SK-N-SH (cell line): ENCODE measurements at regions not wholly inside any gene's neighbourhood (a gene's known extent, or its start where the extent isn't known, plus 50 kb on each side); places are given as distances from the start of the nearest gene placed in this dataset.

Experiments
- CTCF ChIA-PET: fragments of 300-600, 350-600 bp; formaldehyde crosslinking; extraction: SDS; loops from one replicate; lab custom pipeline; 2021; lab: Yijun Ruan, JAX
- POLR2A ChIA-PET: fragments of 350-600 bp; sonication (Branson Sonifier 250); formaldehyde crosslinking; extraction: SDS; loops from one replicate; lab custom pipeline; 2020; ENCODE audit warnings: antibody characterized with exemption, inconsistent platforms; lab: Yijun Ruan, JAX
- DNase-seq: peaks from one replicate; pipeline ENCODE4 v3.0.0; 2012
- H2AFZ ChIP-seq: fragments of 200-600 bp; sonication (generic); 2 replicates; pipeline ENCODE4 v1.8.1; 2016; ENCODE audit warnings: antibody characterized with exemption, mild to moderate bottlenecking, low read depth
- H3F3A ChIP-seq: fragments of 200-600 bp; sonication (generic); replicated peaks from 2 replicates; pipeline ENCODE3; 2016; ENCODE audit warnings: antibody characterized with exemption, mild to moderate bottlenecking; ENCODE audit not compliant: insufficient read depth
- H3K27ac ChIP-seq, 2 experiments: fragments of 200-500 bp in 1 of 2; fragments of 200-600 bp in 1 of 2; sonication (Bioruptor generic) in 1 of 2; sonication (generic), shearing (Covaris generic) in 1 of 2; 2 replicates each; pipeline versions ENCODE4 v1.5.1 to v1.6.1; 2014 to 2016; ENCODE audit warnings: low read depth in 2 of 2, inconsistent platforms in 1 of 2, low read length in 1 of 2, mild to moderate bottlenecking in 1 of 2, mixed read lengths in 1 of 2
- H3K27me3 ChIP-seq: fragments of 200-600 bp; sonication (generic), shearing (Covaris generic); 2 replicates; pipeline ENCODE4 v1.6.1; 2016; ENCODE audit warnings: mixed run types; ENCODE audit not compliant: insufficient read depth
- H3K36me3 ChIP-seq, 2 experiments: fragments of 200-500 bp in 1 of 2; fragments of 200-600 bp in 1 of 2; sonication (Bioruptor generic) in 1 of 2; sonication (generic) in 1 of 2; replicated peaks in 1 of 2; 2 replicates each; pipeline versions ENCODE3 to v1.5.1; 2014 to 2016; ENCODE audit warnings: low read length in 1 of 2, mild to moderate bottlenecking in 1 of 2; ENCODE audit not compliant: insufficient read depth in 2 of 2, control insufficient read depth in 1 of 2
- H3K4me1 ChIP-seq, 2 experiments: fragments of 200-500 bp in 1 of 2; fragments of 200-600 bp in 1 of 2; sonication (Bioruptor generic) in 1 of 2; sonication (generic), shearing (Covaris generic) in 1 of 2; 2 replicates each; pipeline versions ENCODE4 v1.5.1 to v1.6.1; 2014 to 2016; ENCODE audit warnings: low read depth in 1 of 2, low read length in 1 of 2, mixed run types in 1 of 2; ENCODE audit not compliant: insufficient read depth in 2 of 2, control insufficient read depth in 1 of 2
- H3K4me2 ChIP-seq: fragments of 200-600 bp; sonication (generic), shearing (Covaris generic); 2 replicates; pipeline ENCODE4 v1.6.1; 2017; ENCODE audit warnings: mixed run types
- H3K4me3 ChIP-seq, 2 experiments: fragments of 200-500 bp in 1 of 2; fragments of 200-600 bp in 1 of 2; sonication (Bioruptor generic) in 1 of 2; sonication (generic), shearing (Covaris generic) in 1 of 2; 2 replicates each; pipeline versions ENCODE4 v1.5.1 to v1.8.1; 2014 to 2016; ENCODE audit warnings: low read depth in 2 of 2, inconsistent platforms in 1 of 2, low read length in 1 of 2, mild to moderate bottlenecking in 1 of 2, mixed read lengths in 1 of 2, moderate library complexity in 1 of 2
- H3K79me2 ChIP-seq: fragments of 200-600 bp; sonication (generic); 2 replicates; pipeline ENCODE4 v1.8.1; 2017; ENCODE audit warnings: mild to moderate bottlenecking; ENCODE audit not compliant: insufficient read depth
- H3K9ac ChIP-seq: fragments of 200-600 bp; sonication (generic); 2 replicates; pipeline ENCODE4 v1.6.1; 2017; ENCODE audit warnings: mixed run types
- H3K9me2 ChIP-seq: fragments of 200-600 bp; sonication (generic); 2 replicates; pipeline ENCODE4 v1.6.1; 2017; ENCODE audit warnings: mixed run types
- H3K9me3 ChIP-seq: fragments of 200-600 bp; sonication (generic); 2 replicates; pipeline ENCODE4 v1.6.1; 2017; ENCODE audit warnings: mixed run types, mild to moderate bottlenecking, moderate library complexity
- H4K20me1 ChIP-seq: fragments of 200-600 bp; sonication (generic); 2 replicates; pipeline ENCODE4 v1.6.1; 2017; ENCODE audit warnings: mild to moderate bottlenecking, mixed run types; ENCODE audit not compliant: insufficient read depth
- CHD2 ChIP-seq: fragments of 150-350 bp; IDR thresholded peaks from 2 replicates; pipeline ENCODE4 v1.6.1; 2018; ENCODE audit warnings: low read length; ENCODE audit not compliant: partially characterized antibody
- ELF1 ChIP-seq: IDR thresholded peaks from 2 replicates; pipeline ENCODE4 v1.4.0; 2012
- FOXJ3 ChIP-seq: sonication (generic); formaldehyde crosslinking; IDR thresholded peaks from 2 replicates; pipeline ENCODE4 v1.5.1; 2020; ENCODE audit warnings: mild to moderate bottlenecking, missing genetic modification reagents
- FOXM1 ChIP-seq: IDR thresholded peaks from 2 replicates; pipeline ENCODE4 v1.4.0; 2012; ENCODE audit warnings: low read depth, mild to moderate bottlenecking
- GABPA ChIP-seq: IDR thresholded peaks from 2 replicates; pipeline ENCODE4 v1.4.0; 2012; ENCODE audit warnings: low read depth, mild to moderate bottlenecking
- JUND ChIP-seq: IDR thresholded peaks from 2 replicates; pipeline ENCODE4 v1.4.0; 2012
- MEF2A ChIP-seq: IDR thresholded peaks from 2 replicates; pipeline ENCODE4 v1.4.0; 2012; ENCODE audit warnings: low read depth, borderline replicate concordance
- MXI1 ChIP-seq: IDR thresholded peaks from 2 replicates; pipeline ENCODE4 v1.6.1; 2012; ENCODE audit warnings: mild to moderate bottlenecking, low read depth, low read length, improper control_type of control experiment
- POLR2AphosphoS5 ChIP-seq: IDR thresholded peaks from 2 replicates; pipeline ENCODE4 v1.6.1; 2012; ENCODE audit warnings: low read depth, low read length
- RAD21 ChIP-seq: IDR thresholded peaks from 2 replicates; pipeline ENCODE4 v1.6.1; 2012; ENCODE audit warnings: mild to moderate bottlenecking, low read length
- RFX5 ChIP-seq: IDR thresholded peaks from 2 replicates; pipeline ENCODE4 v1.6.1; 2012; ENCODE audit warnings: mild to moderate bottlenecking, improper control_type of control experiment, low read length
- RXRA ChIP-seq: IDR thresholded peaks from 2 replicates; pipeline ENCODE4 v1.4.0; 2012; ENCODE audit warnings: low read depth, mild to moderate bottlenecking, borderline replicate concordance
- SIN3A ChIP-seq: IDR thresholded peaks from 2 replicates; pipeline ENCODE4 v1.6.1; 2012; ENCODE audit warnings: low read depth, mild to moderate bottlenecking, low read length, moderate library complexity, borderline replicate concordance
- SMC3 ChIP-seq: IDR thresholded peaks from 2 replicates; pipeline ENCODE4 v1.6.1; 2012; ENCODE audit warnings: low read depth, low read length, improper control_type of control experiment
- TCF12 ChIP-seq: IDR thresholded peaks from 2 replicates; pipeline ENCODE4 v1.4.0; 2012
- TEAD4 ChIP-seq: IDR thresholded peaks from 2 replicates; pipeline ENCODE4 v1.4.0; 2012; ENCODE audit warnings: mild to moderate bottlenecking, borderline replicate concordance; ENCODE audit not compliant: insufficient read depth
- YY1 ChIP-seq: IDR thresholded peaks from 2 replicates; pipeline ENCODE4 v1.4.0; 2012; ENCODE audit warnings: low read depth, mild to moderate bottlenecking
- WGBS: methylation state at CpG from one replicate; pipeline ENCODE4 v1.1.6; 2017; ENCODE audit warnings: low lambda C conversion rate; 5-methylcytosine and 5-hydroxymethylcytosine counted together
- TF ChIP-seq, protein P1 (sequence below): fragments of 150-350 bp; IDR thresholded peaks from 2 replicates; pipeline ENCODE4 v1.6.1; 2017; ENCODE audit warnings: antibody characterized with exemption, low read length, low read depth, borderline replicate concordance
- TF ChIP-seq, protein P2 (sequence below): IDR thresholded peaks from 2 replicates; pipeline ENCODE4 v1.4.0; 2012; ENCODE audit warnings: low read depth
- TF ChIP-seq, protein P3 (sequence below): fragments of 200-600 bp; sonication (generic); IDR thresholded peaks from 2 replicates; pipeline ENCODE4 v1.6.1; 2017; ENCODE audit warnings: antibody characterized with exemption, mild to moderate bottlenecking, moderate library complexity
- TF ChIP-seq, protein P4 (sequence below): IDR thresholded peaks from 2 replicates; pipeline ENCODE4 v1.4.0; 2012; ENCODE audit warnings: low read depth, borderline replicate concordance
- TF ChIP-seq, protein P5 (sequence below): fragments of 150-350 bp; IDR thresholded peaks from 2 replicates; pipeline ENCODE4 v1.6.1; 2016; ENCODE audit warnings: mild to moderate bottlenecking, low read depth, low read length
- TF ChIP-seq, protein P6 (sequence below): IDR thresholded peaks from 2 replicates; pipeline ENCODE4 v1.4.0; 2012; ENCODE audit warnings: low read depth, borderline replicate concordance

DNA sequence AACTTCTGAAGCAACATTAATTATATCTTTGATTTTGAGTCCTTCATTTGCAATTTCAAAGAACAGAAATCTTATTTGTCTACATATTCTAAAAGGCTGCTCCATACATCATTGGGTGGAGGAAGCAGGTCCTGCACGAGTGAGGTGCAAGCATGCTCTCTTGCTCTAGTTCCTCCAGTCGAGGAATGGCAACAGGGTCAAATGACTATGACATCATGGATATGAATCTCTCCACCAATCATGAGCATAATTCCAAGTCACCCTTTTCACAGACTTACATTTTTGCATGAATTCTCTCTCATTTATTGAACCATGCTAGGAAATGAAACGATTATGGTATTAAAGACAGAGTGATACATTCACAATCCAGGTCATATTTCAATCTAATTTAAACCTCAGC lies 608.8 kb upstream of the SOX11 start:
- Histone ChIP-seq H3K27ac (no peak overlapping the region), H3K4me1 (no peaks in the 10 kb centered on the region), H3K9me3 (peaks cover 12% of the 10 kb centered on the region; the same call in 1 of the 2 replicates), H3K36me3 (no peaks in the 10 kb centered on the region), H3K4me2 (no peak overlapping the region), H3K9me2 (no peaks in the 10 kb centered on the region), H3K79me2 (no peaks in the 10 kb centered on the region), H4K20me1 (no peaks in the 10 kb centered on the region), H2AFZ (no peak overlapping the region), H3F3A (no peaks in the 10 kb centered on the region), H3K4me3 (no peak overlapping the region), H3K27me3 (no peaks in the 10 kb centered on the region), H3K9ac (no peak overlapping the region)
- 20% methylated on average over 3 of the region's 3 CpGs for WGBS
- no peak for DNase-seq
- no peak for TF ChIP-seq SMC3
- TF ChIP-seq MEF2A: no peak
- TF ChIP-seq YY1: no peak
- TF ChIP-seq, protein P1, sequence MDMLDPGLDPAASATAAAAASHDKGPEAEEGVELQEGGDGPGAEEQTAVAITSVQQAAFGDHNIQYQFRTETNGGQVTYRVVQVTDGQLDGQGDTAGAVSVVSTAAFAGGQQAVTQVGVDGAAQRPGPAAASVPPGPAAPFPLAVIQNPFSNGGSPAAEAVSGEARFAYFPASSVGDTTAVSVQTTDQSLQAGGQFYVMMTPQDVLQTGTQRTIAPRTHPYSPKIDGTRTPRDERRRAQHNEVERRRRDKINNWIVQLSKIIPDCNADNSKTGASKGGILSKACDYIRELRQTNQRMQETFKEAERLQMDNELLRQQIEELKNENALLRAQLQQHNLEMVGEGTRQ: no peak
- TF ChIP-seq TEAD4: no peak
- TF ChIP-seq RFX5: no peak
- TF ChIP-seq FOXJ3 (CRISPR knock-in tag): no peak
- TF ChIP-seq POLR2AphosphoS5: no peak
- no peak for TF ChIP-seq CHD2
- no peak for TF ChIP-seq GABPA
- no peak for TF ChIP-seq JUND
- TF ChIP-seq MXI1: no peak
- no peak for TF ChIP-seq RXRA
- no peak for TF ChIP-seq SIN3A
- no peak for TF ChIP-seq FOXM1
- POLR2A ChIA-PET: no interaction called here
- CTCF ChIA-PET: no interaction called here

DNA sequence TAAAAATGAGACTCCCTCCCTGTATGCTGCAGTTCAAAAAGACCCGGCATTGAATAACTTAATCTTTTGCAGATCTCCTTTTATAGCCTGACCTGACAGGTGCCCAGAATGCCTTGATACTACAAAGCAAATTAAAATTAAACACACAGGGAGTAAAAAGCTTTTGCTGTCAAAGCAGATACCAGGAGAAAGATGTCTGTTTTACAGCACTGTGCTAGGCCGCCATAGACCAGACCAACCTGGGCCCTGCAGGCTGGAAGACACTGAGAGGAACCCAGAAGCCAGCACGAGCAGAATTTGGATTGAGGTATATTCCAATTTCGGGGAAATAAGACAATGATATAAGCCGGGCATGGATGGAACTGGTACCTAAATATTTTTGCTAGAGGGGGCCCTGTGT lies 602.8 kb upstream of the SOX11 start:
- Histone ChIP-seq H3K79me2 (no peaks in the 10 kb centered on the region), H3F3A (no peaks in the 10 kb centered on the region), H3K4me2 (no peak overlapping the region), H3K4me1 (no peaks in the 10 kb centered on the region; a peak in 1 of 4 replicates), H3K27ac (no peak overlapping the region), H3K4me3 (no peak overlapping the region), H3K27me3 (no peaks in the 10 kb centered on the region), H2AFZ (no peak overlapping the region), H3K36me3 (no peaks in the 10 kb centered on the region), H3K9me3 (no peaks in the 10 kb centered on the region; the same call in 1 of the 2 replicates), H4K20me1 (no peaks in the 10 kb centered on the region), H3K9me2 (no peaks in the 10 kb centered on the region), H3K9ac (no peak overlapping the region)
- 26% methylated on average over 5 of the region's 5 CpGs for WGBS
- ChIA-PET POLR2A (interaction anchor here (1.1 kb wide), 1 partner anchor 28 kb away, joined by 3 read pairs; no protein-coding TSS in a partner anchor), CTCF (no interaction called here)
- no peak for DNase-seq
- TF ChIP-seq TCF12: no peak
- TF ChIP-seq GABPA: no peak
- TF ChIP-seq, protein P2, sequence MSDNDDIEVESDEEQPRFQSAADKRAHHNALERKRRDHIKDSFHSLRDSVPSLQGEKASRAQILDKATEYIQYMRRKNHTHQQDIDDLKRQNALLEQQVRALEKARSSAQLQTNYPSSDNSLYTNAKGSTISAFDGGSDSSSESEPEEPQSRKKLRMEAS: no peak
- TF ChIP-seq, protein P3, sequence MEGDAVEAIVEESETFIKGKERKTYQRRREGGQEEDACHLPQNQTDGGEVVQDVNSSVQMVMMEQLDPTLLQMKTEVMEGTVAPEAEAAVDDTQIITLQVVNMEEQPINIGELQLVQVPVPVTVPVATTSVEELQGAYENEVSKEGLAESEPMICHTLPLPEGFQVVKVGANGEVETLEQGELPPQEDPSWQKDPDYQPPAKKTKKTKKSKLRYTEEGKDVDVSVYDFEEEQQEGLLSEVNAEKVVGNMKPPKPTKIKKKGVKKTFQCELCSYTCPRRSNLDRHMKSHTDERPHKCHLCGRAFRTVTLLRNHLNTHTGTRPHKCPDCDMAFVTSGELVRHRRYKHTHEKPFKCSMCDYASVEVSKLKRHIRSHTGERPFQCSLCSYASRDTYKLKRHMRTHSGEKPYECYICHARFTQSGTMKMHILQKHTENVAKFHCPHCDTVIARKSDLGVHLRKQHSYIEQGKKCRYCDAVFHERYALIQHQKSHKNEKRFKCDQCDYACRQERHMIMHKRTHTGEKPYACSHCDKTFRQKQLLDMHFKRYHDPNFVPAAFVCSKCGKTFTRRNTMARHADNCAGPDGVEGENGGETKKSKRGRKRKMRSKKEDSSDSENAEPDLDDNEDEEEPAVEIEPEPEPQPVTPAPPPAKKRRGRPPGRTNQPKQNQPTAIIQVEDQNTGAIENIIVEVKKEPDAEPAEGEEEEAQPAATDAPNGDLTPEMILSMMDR: no peak
- TF ChIP-seq, protein P1: no peak
- TF ChIP-seq ELF1: no peak
- TF ChIP-seq, protein P4, sequence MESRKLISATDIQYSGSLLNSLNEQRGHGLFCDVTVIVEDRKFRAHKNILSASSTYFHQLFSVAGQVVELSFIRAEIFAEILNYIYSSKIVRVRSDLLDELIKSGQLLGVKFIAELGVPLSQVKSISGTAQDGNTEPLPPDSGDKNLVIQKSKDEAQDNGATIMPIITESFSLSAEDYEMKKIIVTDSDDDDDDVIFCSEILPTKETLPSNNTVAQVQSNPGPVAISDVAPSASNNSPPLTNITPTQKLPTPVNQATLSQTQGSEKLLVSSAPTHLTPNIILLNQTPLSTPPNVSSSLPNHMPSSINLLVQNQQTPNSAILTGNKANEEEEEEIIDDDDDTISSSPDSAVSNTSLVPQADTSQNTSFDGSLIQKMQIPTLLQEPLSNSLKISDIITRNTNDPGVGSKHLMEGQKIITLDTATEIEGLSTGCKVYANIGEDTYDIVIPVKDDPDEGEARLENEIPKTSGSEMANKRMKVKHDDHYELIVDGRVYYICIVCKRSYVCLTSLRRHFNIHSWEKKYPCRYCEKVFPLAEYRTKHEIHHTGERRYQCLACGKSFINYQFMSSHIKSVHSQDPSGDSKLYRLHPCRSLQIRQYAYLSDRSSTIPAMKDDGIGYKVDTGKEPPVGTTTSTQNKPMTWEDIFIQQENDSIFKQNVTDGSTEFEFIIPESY: no peak
- TF ChIP-seq CHD2: no peak
- TF ChIP-seq, protein P5, sequence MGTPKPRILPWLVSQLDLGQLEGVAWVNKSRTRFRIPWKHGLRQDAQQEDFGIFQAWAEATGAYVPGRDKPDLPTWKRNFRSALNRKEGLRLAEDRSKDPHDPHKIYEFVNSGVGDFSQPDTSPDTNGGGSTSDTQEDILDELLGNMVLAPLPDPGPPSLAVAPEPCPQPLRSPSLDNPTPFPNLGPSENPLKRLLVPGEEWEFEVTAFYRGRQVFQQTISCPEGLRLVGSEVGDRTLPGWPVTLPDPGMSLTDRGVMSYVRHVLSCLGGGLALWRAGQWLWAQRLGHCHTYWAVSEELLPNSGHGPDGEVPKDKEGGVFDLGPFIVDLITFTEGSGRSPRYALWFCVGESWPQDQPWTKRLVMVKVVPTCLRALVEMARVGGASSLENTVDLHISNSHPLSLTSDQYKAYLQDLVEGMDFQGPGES: no peak
- TF ChIP-seq, protein P6, sequence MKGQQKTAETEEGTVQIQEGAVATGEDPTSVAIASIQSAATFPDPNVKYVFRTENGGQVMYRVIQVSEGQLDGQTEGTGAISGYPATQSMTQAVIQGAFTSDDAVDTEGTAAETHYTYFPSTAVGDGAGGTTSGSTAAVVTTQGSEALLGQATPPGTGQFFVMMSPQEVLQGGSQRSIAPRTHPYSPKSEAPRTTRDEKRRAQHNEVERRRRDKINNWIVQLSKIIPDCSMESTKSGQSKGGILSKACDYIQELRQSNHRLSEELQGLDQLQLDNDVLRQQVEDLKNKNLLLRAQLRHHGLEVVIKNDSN: no peak
- no peak for TF ChIP-seq RAD21
